Gastroesophageal sphincter (tissue), 4 donors: ENCODE measurements at regions not wholly inside any gene's neighbourhood (a gene's known extent, or its start where the extent isn't known, plus 50 kb on each side); places are given as distances from the start of the nearest gene placed in this dataset.

Experiments used
- ATAC-seq: fragments of 150-250 bp; one replicate; pipeline ENCODE4 v1.9.1; 2016; ENCODE audit warnings: mild to moderate bottlenecking, moderate library complexity
- H3K27ac ChIP-seq, 4 donors: fragments of 200-600 bp; sonication (generic) in 3 of 4; 1 replicate in 3 of 4; 2 replicates in 1 of 4; pipeline ENCODE4 v1.5.1; 2016 to 2019
- H3K27me3 ChIP-seq: fragments of 200-600 bp; sonication (generic); one replicate; pipeline ENCODE4 v1.5.1; 2019
- H3K36me3 ChIP-seq, 2 donors: fragments of 200-600 bp; sonication (generic); one replicate each; pipeline ENCODE4 v1.5.1; 2019; ENCODE audit warnings: control low read depth in 1 of 2
- H3K4me1 ChIP-seq, 3 donors: fragments of 200-600 bp; sonication (generic); 1 replicate in 2 of 3; 2 replicates in 1 of 3; pipeline ENCODE4 v1.5.1; 2016 to 2019; ENCODE audit warnings: control low read depth in 2 of 3
- H3K4me3 ChIP-seq, 2 donors: fragments of 200-600 bp; sonication (generic); one replicate each; pipeline ENCODE4 v1.5.1; 2019; ENCODE audit warnings: mild to moderate bottlenecking in 1 of 2, moderate library complexity in 1 of 2
- H3K9me3 ChIP-seq, 3 donors: fragments of 200-600 bp; sonication (generic); one replicate each; pipeline ENCODE4 v1.5.1; 2017 to 2019; ENCODE audit warnings: control low read depth in 2 of 3
- CTCF ChIP-seq, 4 experiments: fragments of 200-600 bp in 2 of 4; fragments of 450-650 bp in 2 of 4; sonication (generic) in 1 of 4; IDR thresholded peaks; one replicate each; pipeline ENCODE4 v1.5.1; 2017 to 2019; ENCODE audit warnings: antibody characterized with exemption in 4 of 4, mild to moderate bottlenecking in 2 of 4, moderate library complexity in 2 of 4
- EP300 ChIP-seq: sonication (generic); formaldehyde crosslinking; IDR thresholded peaks from one replicate; pipeline ENCODE4 v1.6.1; 2017; ENCODE audit warnings: antibody characterized with exemption, mild to moderate bottlenecking
- POLR2A ChIP-seq, 2 donors: fragments of 450-650 bp; IDR thresholded peaks; one replicate each; pipeline ENCODE4 v1.6.1; 2017; ENCODE audit warnings: antibody characterized with exemption in 2 of 2, mild to moderate bottlenecking in 2 of 2, moderate library complexity in 1 of 2
- POLR2AphosphoS5 ChIP-seq: sonication (generic); formaldehyde crosslinking; IDR thresholded peaks from one replicate; pipeline ENCODE4 v1.6.1; 2017; ENCODE audit warnings: antibody characterized with exemption
- WGBS, 2 donors: methylation state at CpG; one replicate each; pipeline ENCODE4 v1.1.5; 2018; ENCODE audit warnings: low coverage in 1 of 2; 5-methylcytosine and 5-hydroxymethylcytosine counted together

GRCh38 chr4:11593576-11594116 lies 165.0 kb upstream of the HS3ST1 start:
- Histone ChIP-seq H3K4me3 (no peak overlapping the region), H3K36me3 (no peaks in the 10 kb centered on the region), H3K9me3 (no peaks in the 10 kb centered on the region), H3K27ac (no peak overlapping the region), H3K27me3 (no peaks in the 10 kb centered on the region), H3K4me1 (no peaks in the 10 kb centered on the region)
- WGBS, 2 donors = 72% methylated on average over 6 of the region's 7 CpGs
- no peak for ATAC-seq
- no peak for TF ChIP-seq CTCF (IDR thresholded peaks at IDR 0.05)
- TF ChIP-seq POLR2A (IDR thresholded peaks at IDR 0.05) = no peak
- TF ChIP-seq EP300 = no peak
- no peak for TF ChIP-seq POLR2AphosphoS5

- Histone ChIP-seq H3K4me3 (no peak overlapping the region), H3K4me1 (no peaks in the 10 kb centered on the region), H3K27ac (no peak overlapping the region), H3K9me3 (no peaks in the 10 kb centered on the region), H3K27me3 (no peaks in the 10 kb centered on the region), H3K36me3 (no peaks in the 10 kb centered on the region)
- WGBS, 2 donors = 79 to 88% methylated on average over 4 of the region's 4 CpGs
- no peak for TF ChIP-seq POLR2AphosphoS5
- TF ChIP-seq CTCF (IDR thresholded peaks at IDR 0.05) = no peak
- TF ChIP-seq EP300 = no peak
- TF ChIP-seq POLR2A (IDR thresholded peaks at IDR 0.05) = no peak
- no peak for ATAC-seq
Measured at GRCh38 chr4:11592276-11592675, 163.6 kb upstream of the HS3ST1 start.

- Histone ChIP-seq H3K4me1 (no peaks in the 10 kb centered on the region), H3K4me3 (no peak overlapping the region), H3K36me3 (no peaks in the 10 kb centered on the region), H3K9me3 (no peaks in the 10 kb centered on the region), H3K27ac (no peak overlapping the region), H3K27me3 (no peaks in the 10 kb centered on the region)
- TF ChIP-seq CTCF (IDR thresholded peaks at IDR 0.05) (no peak), POLR2AphosphoS5 (no peak), EP300 (no peak), POLR2A (IDR thresholded peaks at IDR 0.05) (no peak)
- 18 to 94% methylated on average over 1 to 2 of the region's 2 CpGs for WGBS, 2 donors
- ATAC-seq = no peak
Measured at GRCh38 chr4:11590132-11590531, 161.4 kb upstream of the HS3ST1 start.

- H3K36me3 ChIP-seq = no peaks in the 10 kb centered on the region
- H3K4me3 ChIP-seq = no peak overlapping the region
- no peak for ATAC-seq
- H3K27ac ChIP-seq = no peak overlapping the region
- 77 to 86% methylated on average over 1 of the region's 1 CpG for WGBS, 2 donors
- H3K4me1 ChIP-seq = no peaks in the 10 kb centered on the region
- TF ChIP-seq POLR2AphosphoS5 (no peak), CTCF (IDR thresholded peaks at IDR 0.05) (no peak), EP300 (no peak), POLR2A (IDR thresholded peaks at IDR 0.05) (no peak)
- no peaks in the 10 kb centered on the region for H3K27me3 ChIP-seq
- no peaks in the 10 kb centered on the region for H3K9me3 ChIP-seq
Measured at GRCh38 chr4:11589676-11590075, 161.0 kb upstream of the HS3ST1 start.

- WGBS, 2 donors = 82 to 89% methylated on average over 3 to 5 of the region's 5 CpGs
- TF ChIP-seq EP300 = no peak
- H3K4me3 ChIP-seq = no peak overlapping the region
- no peaks in the 10 kb centered on the region for H3K9me3 ChIP-seq
- no peak overlapping the region for H3K27ac ChIP-seq
- no peak for ATAC-seq
- no peaks in the 10 kb centered on the region for H3K36me3 ChIP-seq
- no peaks in the 10 kb centered on the region for H3K27me3 ChIP-seq
- H3K4me1 ChIP-seq = no peaks in the 10 kb centered on the region
Measured at GRCh38 chr4:11587797-11588196, 159.1 kb upstream of the HS3ST1 start.
